ENCODE measurements at regions not wholly inside any gene's neighbourhood (a gene's known extent, or its start where the extent isn't known, plus 50 kb on each side); places are given as distances from the start of the nearest gene placed in this dataset.

DNA sequence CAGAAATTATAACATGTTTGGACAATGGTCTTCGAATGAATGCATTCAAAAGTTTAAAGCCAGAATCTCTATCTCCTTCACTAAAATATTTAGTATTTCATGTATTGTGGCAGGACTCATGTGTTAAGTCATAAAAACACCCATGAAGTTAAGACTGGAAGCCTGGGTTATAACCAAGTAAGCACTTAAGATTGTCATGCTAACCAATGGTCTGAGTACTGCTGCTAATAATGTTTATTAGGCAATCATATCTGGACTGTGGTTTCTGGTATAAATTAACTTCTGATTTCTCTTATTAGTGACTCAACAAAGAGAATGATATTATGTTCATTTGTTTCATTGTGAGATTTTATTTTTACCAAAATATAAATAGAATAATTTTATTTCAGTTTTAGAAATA lies 297.9 kb upstream of the EDIL3 start:
- DNase-seq: no peak
- H3K36me3 ChIP-seq: no peaks in the 10 kb centered on the region
- H3K27me3 ChIP-seq (ENCODE audit: insufficient read depth, low read depth, severe bottlenecking): no peaks in the 10 kb centered on the region
- no peaks in the 10 kb centered on the region for H3K9me3 ChIP-seq (ENCODE audit: severe bottlenecking)
- H3K4me3 ChIP-seq (ENCODE audit: low read depth, low read length): no peak overlapping the region
- H3K27ac ChIP-seq: no peak overlapping the region
- TF ChIP-seq, protein P1, sequence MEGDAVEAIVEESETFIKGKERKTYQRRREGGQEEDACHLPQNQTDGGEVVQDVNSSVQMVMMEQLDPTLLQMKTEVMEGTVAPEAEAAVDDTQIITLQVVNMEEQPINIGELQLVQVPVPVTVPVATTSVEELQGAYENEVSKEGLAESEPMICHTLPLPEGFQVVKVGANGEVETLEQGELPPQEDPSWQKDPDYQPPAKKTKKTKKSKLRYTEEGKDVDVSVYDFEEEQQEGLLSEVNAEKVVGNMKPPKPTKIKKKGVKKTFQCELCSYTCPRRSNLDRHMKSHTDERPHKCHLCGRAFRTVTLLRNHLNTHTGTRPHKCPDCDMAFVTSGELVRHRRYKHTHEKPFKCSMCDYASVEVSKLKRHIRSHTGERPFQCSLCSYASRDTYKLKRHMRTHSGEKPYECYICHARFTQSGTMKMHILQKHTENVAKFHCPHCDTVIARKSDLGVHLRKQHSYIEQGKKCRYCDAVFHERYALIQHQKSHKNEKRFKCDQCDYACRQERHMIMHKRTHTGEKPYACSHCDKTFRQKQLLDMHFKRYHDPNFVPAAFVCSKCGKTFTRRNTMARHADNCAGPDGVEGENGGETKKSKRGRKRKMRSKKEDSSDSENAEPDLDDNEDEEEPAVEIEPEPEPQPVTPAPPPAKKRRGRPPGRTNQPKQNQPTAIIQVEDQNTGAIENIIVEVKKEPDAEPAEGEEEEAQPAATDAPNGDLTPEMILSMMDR (IDR thresholded peaks at IDR 0.05; ENCODE audit: low read depth, low read length): no peak

DNA sequence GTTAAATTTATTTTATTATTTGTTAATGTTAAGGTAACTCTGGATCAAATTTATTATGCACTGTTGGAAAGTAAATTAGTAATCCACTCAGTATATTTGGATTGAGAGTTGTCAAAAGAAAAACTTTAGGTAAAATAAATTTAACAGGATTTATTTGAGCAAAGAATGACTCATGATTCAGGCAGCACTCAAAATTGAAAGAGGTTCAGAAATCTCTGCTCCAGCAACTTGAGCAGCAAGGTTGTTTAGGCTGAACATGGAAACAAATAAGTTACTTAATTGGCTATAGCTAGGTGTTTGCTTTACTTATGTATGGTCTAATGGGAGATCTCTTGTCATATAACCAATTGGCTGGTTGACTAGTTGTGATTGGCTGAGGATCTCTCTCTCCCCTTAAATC lies 296.2 kb upstream of the EDIL3 start:
- Histone ChIP-seq H3K36me3 (no peaks in the 10 kb centered on the region), H3K27ac (no peak overlapping the region), H3K27me3 (ENCODE audit: insufficient read depth, low read depth, severe bottlenecking) (no peaks in the 10 kb centered on the region), H3K9me3 (ENCODE audit: severe bottlenecking) (no peaks in the 10 kb centered on the region), H3K4me3 (ENCODE audit: low read depth, low read length) (no peak overlapping the region)
- TF ChIP-seq, protein P1 (IDR thresholded peaks at IDR 0.05; ENCODE audit: low read depth, low read length): no peak
- no peak for DNase-seq

DNA sequence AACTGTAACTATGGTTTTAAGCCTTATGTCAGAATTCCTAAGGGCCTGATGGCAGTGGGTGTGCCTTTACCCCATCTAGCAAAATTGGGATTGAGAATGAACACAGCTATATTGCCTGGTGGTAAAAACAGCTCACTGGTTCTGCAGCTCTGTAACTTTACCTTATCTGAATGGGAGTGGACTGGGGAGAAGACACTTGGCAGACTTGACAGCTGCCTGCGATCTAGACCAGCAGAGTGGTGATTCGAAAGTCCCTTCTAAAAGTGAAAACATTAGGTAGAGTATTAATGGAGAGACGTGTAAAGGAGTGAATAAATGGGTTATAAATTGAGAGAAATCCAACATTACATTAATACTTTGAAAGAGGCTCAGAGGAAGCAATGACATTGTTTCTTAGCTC lies 289.1 kb upstream of the EDIL3 start:
- DNase-seq: no peak
- TF ChIP-seq, protein P1 (IDR thresholded peaks at IDR 0.05; ENCODE audit: low read depth, low read length): no peak
- H3K27ac ChIP-seq: no peak overlapping the region
- H3K9me3 ChIP-seq (ENCODE audit: severe bottlenecking): no peaks in the 10 kb centered on the region
- H3K4me3 ChIP-seq (ENCODE audit: low read depth, low read length): no peak overlapping the region
- H3K36me3 ChIP-seq: no peaks in the 10 kb centered on the region
- no peaks in the 10 kb centered on the region for H3K27me3 ChIP-seq (ENCODE audit: insufficient read depth, low read depth, severe bottlenecking)

DNA sequence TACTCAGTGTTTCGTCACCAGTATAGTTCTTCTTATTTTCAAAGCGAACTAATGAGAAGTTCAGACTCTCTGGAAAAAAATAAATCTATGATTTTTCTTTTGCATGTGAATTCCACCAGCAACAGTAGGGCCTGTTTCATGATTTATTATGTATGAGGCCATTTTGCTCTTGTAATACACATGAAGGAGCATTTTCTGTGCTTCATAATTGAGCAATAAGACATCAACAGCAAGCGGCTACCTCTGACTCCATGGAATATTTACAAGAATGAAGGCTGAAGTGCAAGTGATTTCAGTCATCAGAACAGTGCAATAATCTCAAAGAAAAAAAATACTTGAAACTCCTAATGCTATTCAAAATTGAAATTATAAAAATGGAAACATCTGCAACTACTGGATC lies 282.9 kb upstream of the EDIL3 start:
- no peak overlapping the region for H3K4me3 ChIP-seq (ENCODE audit: low read depth, low read length)
- no peaks in the 10 kb centered on the region for H3K9me3 ChIP-seq (ENCODE audit: severe bottlenecking)
- H3K27me3 ChIP-seq (ENCODE audit: insufficient read depth, low read depth, severe bottlenecking): no peaks in the 10 kb centered on the region
- no peak overlapping the region for H3K27ac ChIP-seq
- DNase-seq: no peak
- no peaks in the 10 kb centered on the region for H3K36me3 ChIP-seq
- TF ChIP-seq, protein P1 (IDR thresholded peaks at IDR 0.05; ENCODE audit: low read depth, low read length): no peak

DNA sequence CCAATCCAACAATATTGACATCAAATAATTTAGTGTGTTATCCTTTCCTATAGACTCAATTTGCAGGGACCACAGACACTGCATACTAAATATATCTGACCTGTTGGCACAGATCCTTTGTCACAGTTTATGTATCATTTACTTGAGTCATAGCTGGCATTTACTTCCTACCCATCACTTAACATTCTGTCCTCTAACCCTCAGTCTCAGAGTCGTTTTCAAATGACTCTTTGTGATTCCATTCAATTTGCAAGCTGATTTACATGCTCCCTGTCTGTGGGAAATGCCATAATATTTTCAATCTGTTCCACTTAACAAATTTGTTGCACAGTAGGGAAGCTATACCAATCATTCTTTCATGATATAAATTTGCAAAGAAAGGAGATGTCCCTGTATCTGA lies 265.7 kb upstream of the EDIL3 start:
- TF ChIP-seq, protein P1 (IDR thresholded peaks at IDR 0.05; ENCODE audit: low read depth, low read length): no peak
- Histone ChIP-seq H3K27me3 (ENCODE audit: insufficient read depth, low read depth, severe bottlenecking) (no peaks in the 10 kb centered on the region), H3K27ac (no peak overlapping the region), H3K36me3 (no peaks in the 10 kb centered on the region), H3K4me3 (ENCODE audit: low read depth, low read length) (no peak overlapping the region), H3K9me3 (ENCODE audit: severe bottlenecking) (no peaks in the 10 kb centered on the region)
- no peak for DNase-seq

DNA sequence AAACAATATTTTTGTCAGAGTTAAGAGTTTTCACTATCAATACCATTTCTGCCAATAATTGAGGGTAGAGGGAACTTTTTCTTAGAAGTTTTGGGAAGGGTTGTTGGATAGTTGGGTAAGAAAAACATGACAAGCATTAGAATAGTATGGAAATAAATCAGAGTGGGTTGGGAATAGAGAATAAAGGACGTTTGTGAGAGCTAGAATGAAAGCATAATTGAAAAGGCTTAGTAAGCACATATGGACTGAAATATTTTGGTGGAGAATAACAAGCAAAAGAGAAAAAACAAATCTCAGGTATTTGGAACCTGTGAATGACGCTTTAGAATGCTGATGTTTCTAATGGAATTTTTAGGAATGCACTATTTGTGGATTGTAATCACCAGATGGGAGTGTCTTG lies 262.9 kb upstream of the EDIL3 start:
- no peaks in the 10 kb centered on the region for H3K27me3 ChIP-seq (ENCODE audit: insufficient read depth, low read depth, severe bottlenecking)
- DNase-seq: no peak
- no peak overlapping the region for H3K4me3 ChIP-seq (ENCODE audit: low read depth, low read length)
- H3K27ac ChIP-seq: no peak overlapping the region
- no peaks in the 10 kb centered on the region for H3K36me3 ChIP-seq
- no peaks in the 10 kb centered on the region for H3K9me3 ChIP-seq (ENCODE audit: severe bottlenecking)
- TF ChIP-seq, protein P1 (IDR thresholded peaks at IDR 0.05; ENCODE audit: low read depth, low read length): no peak
